Activated naive CD4-positive, alpha-beta T cell treated with anti-CD3 and anti-CD28 coated beads, Interleukin-2, amount 50 U/mL, for 72 hours (primary cell): ENCODE measurements at regions not wholly inside any gene's neighbourhood (a gene's known extent, or its start where the extent isn't known, plus 50 kb on each side); places are given as distances from the start of the nearest gene placed in this dataset.

ENCODE experiments used
- ATAC-seq, 2 donors: fragments of 150-1000 bp; cut with Tn5 transposase; 2 replicates each; pipeline ENCODE4 v1.10.0; 2021; ENCODE audit warnings: mild to moderate bottlenecking in 2 of 2, moderate library complexity in 2 of 2
- DNase-seq, 2 donors: peaks; one replicate each; pipeline ENCODE4 v3.0.0; 2021 to 2022; ENCODE audit warnings: low spot score in 2 of 2
- H3K27ac Mint-ChIP-seq, 2 donors: one replicate each; pipeline ENCODE4 v1.8.0; 2022; ENCODE audit warnings: mild to moderate bottlenecking in 2 of 2, mixed read lengths in 2 of 2
- H3K36me3 Mint-ChIP-seq, 2 donors: one replicate each; pipeline ENCODE4 v1.8.0; 2022; ENCODE audit warnings: mixed read lengths in 2 of 2
- H3K9me3 Mint-ChIP-seq, 2 donors: one replicate each; pipeline ENCODE4 v1.8.0; 2022; ENCODE audit warnings: mixed read lengths in 2 of 2

GRCh38 chr6:106889692-106890091 is 84.8 kb downstream of the CD24 start:
- DNase-seq (no peak), ATAC-seq (no peak)
- Mint-ChIP-seq H3K27ac (no peak overlapping the region), H3K9me3 (no peaks in the 10 kb centered on the region), H3K36me3 (no peaks in the 10 kb centered on the region)

GRCh38 chr6:106886922-106887797 is 87.4 kb downstream of the CD24 start:
- ATAC-seq (no peak), DNase-seq (no peak)
- Mint-ChIP-seq H3K27ac (no peak overlapping the region), H3K9me3 (no peaks in the 10 kb centered on the region), H3K36me3 (no peaks in the 10 kb centered on the region)

DNA sequence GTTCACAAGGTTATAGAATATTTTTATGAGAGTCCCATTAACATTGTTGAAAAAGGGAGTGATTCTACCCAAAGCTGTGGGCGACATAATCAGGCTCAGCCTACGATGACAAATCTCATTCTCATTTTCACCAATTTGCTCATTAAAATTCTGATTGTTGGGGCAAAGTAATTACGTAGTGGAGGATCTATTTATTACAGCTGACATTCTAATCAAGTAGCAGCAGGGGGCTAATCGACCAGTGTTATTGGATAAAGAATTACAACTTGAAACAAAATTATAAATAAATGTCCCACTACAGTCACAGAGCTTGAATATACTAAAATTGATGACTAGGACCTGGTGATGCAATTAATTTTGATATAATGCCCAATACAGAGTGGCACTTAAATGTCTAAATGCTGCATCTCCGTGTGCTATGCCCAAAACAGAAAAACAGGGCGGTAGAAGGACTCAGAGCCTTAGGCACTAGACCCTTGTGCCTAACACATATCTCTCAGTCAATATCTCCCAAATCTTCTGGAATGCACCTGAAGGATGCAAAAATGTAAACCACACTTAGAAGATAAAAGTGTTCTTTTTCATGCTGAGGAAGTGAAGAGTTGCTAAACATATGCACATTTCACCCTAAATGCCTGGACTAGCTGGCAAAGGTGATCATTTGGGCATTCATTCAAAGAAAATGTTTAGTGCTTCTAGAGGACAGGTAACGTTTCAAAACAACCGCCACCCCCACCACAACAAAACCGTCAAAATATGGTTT is 88.3 kb downstream of the CD24 start:
- H3K27ac Mint-ChIP-seq: no peak overlapping the region
- ATAC-seq: no peak
- DNase-seq: no peak
- no peaks in the 10 kb centered on the region for H3K9me3 Mint-ChIP-seq
- H3K36me3 Mint-ChIP-seq: no peaks in the 10 kb centered on the region

- no peak for ATAC-seq
- H3K9me3 Mint-ChIP-seq: no peaks in the 10 kb centered on the region
- no peak for DNase-seq
- no peak overlapping the region for H3K27ac Mint-ChIP-seq
- no peaks in the 10 kb centered on the region for H3K36me3 Mint-ChIP-seq
Observed at GRCh38 chr6:106885679-106886078, 88.8 kb downstream of the CD24 start.

DNA sequence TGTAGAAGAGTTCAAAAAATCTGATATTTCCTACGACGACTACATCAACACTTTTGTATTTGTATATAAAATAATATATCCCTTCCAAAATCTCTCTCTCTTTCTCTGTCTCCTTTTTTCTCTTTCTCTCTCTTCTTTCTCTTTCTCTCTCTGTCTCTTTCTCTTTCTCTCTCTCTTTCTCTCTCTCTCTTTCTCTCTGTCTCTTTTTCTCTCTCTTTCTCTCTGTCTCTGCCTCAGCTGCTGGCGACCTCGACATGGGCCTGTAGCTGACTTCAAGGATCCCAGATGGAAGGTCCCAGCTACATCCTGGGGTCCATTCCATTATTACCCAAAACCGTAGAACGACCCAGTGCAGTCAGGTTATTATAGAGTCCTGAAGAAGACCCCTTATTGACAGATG is 90.0 kb downstream of the CD24 start:
- H3K9me3 Mint-ChIP-seq: no peaks in the 10 kb centered on the region
- H3K36me3 Mint-ChIP-seq: no peaks in the 10 kb centered on the region
- DNase-seq: no peak
- H3K27ac Mint-ChIP-seq: no peak overlapping the region
- no peak for ATAC-seq

GRCh38 chr6:106883808-106884262 is 90.7 kb downstream of the CD24 start:
- ATAC-seq (no peak), DNase-seq (no peak)
- no peak overlapping the region for H3K27ac Mint-ChIP-seq
- H3K9me3 Mint-ChIP-seq: no peaks in the 10 kb centered on the region
- no peaks in the 10 kb centered on the region for H3K36me3 Mint-ChIP-seq

GRCh38 chr6:106882601-106883518 is 91.7 kb downstream of the CD24 start:
- H3K9me3 Mint-ChIP-seq: no peaks in the 10 kb centered on the region
- H3K27ac Mint-ChIP-seq: no peak overlapping the region
- ATAC-seq: no peak
- DNase-seq: no peak
- no peaks in the 10 kb centered on the region for H3K36me3 Mint-ChIP-seq

DNA sequence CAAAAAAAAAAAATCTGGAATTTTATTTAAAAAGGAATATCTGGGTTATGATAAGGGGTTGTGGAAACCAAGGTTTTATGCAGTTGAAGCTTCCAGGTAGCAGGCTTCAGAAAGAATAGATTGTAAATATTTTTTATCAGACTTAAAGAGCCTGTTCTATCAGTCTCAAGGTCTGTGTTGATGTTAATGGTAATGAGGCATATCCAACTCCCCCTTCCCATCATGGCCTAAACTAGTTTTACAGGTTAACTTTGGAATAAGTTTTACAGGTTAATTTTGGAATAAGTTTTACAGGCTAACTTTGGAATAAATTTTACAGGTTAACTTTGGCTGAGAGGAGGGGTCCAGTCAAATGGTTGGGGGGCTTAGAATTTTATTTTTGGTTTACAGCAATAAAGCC is 92.4 kb downstream of the CD24 start:
- Mint-ChIP-seq H3K36me3 (no peaks in the 10 kb centered on the region), H3K27ac (no peak overlapping the region), H3K9me3 (peaks cover 0 to under 1% of the 10 kb centered on the region in 2 donors)
- DNase-seq (no peak), ATAC-seq (no peak)

DNA sequence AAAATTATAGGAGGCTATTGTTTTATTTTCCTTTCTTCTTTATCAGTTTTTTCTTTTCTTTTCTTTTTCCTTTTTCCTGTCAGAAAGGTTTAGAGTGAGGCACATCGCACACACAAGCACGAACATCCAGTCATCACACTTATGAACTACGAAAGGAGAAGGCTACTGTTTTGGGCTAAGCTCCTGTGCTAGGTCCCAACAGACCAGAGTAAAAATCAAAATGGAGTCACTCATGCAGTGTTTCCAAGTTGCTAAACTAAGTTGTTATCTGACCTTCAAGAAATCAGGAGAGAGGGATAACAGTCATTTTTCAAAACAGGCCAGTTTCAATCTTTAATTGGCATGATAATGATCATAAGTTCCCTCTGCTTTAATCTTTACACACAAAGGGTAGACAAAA is 93.6 kb downstream of the CD24 start:
- DNase-seq (no peak), ATAC-seq (no peak)
- Mint-ChIP-seq H3K9me3 (peaks cover 0 to 6% of the 10 kb centered on the region in 2 donors), H3K36me3 (no peaks in the 10 kb centered on the region), H3K27ac (no peak overlapping the region)

- H3K9me3 Mint-ChIP-seq: peaks cover 0 to 6% of the 10 kb centered on the region in 2 donors
- no peak overlapping the region for H3K27ac Mint-ChIP-seq
- DNase-seq (no peak), ATAC-seq (no peak)
- H3K36me3 Mint-ChIP-seq: no peaks in the 10 kb centered on the region
Observed at GRCh38 chr6:106875782-106876321, 98.7 kb downstream of the CD24 start.

GRCh38 chr6:106874481-106874880 is 100.0 kb downstream of the CD24 start:
- ATAC-seq (no peak), DNase-seq (no peak)
- Mint-ChIP-seq H3K36me3 (no peaks in the 10 kb centered on the region), H3K9me3 (peaks cover 0 to 6% of the 10 kb centered on the region in 2 donors), H3K27ac (no peak overlapping the region)

DNA sequence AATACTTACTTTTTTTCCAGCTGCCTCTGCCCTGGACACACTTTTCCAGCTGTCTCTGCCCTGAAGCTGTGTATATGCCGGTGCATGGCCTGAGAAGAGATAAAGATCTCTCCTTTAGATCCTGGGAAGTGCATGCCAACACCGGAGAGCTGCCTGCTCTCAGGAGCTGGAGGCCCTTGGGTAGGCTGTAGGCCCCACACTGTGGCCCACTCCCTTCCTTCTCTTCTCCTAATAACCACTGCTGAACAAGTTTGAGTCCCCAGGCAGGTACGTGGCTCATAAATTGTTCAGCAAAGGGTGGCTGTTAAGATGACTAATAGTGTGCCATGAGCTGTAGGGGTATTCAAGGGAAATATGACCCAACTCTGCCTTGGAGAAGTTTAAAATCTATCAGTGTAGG is 102.5 kb downstream of the CD24 start:
- Mint-ChIP-seq H3K27ac (no peak overlapping the region), H3K36me3 (no peaks in the 10 kb centered on the region), H3K9me3 (peaks cover 0 to 5% of the 10 kb centered on the region in 2 donors)
- DNase-seq: no peak
- no peak for ATAC-seq

DNA sequence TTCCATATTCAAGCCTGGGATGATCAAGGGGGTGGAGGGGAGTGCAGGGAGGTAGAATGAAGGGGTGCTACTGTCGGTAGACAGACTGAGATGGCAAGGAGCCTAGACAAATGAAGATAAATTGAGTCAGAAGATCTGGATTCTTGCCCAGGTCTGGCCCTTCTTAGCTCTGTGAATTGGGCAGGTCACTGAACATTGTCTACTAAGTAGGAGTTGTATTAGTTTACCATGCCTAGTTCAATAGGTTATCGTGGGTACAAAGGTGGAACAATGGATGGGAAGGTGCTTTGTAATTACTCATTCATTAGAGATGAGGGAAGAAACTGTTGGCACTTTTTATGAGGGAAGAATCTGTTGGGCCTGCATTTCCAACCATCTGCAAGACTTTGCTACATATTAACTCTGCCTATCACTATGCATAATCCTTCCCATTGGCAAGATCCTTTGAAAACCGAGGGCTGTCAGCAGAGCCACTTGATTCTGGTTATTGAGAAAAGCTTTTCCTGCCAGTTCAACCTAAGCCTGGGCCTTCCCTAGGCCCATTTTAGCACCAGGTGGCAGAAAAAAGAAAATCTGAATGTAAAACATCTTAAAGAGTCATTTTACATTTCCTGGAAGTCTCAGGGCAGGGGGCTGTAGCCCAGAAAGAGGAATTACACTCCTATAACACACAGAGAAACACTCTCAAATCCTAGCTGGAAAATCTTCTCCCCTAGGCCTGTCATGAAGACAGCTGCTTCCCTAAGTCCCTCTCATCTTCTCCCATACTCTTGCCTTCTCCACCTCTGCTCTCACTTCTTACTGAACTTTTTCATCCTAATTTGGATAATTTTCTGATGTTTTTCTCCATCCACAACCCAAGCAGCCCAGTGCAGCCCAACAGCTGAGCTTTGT is 103.5 kb downstream of the CD24 start:
- H3K9me3 Mint-ChIP-seq: no peaks in the 10 kb centered on the region
- H3K27ac Mint-ChIP-seq: no peak overlapping the region
- H3K36me3 Mint-ChIP-seq: no peaks in the 10 kb centered on the region

GRCh38 chr6:106870069-106870468 is 104.5 kb downstream of the CD24 start:
- no peaks in the 10 kb centered on the region for H3K9me3 Mint-ChIP-seq
- ATAC-seq (no peak), DNase-seq (no peak)
- no peak overlapping the region for H3K27ac Mint-ChIP-seq
- H3K36me3 Mint-ChIP-seq: no peaks in the 10 kb centered on the region

More for the DNA sequence above, 103.5 kb downstream of the CD24 start:
- ATAC-seq (no peak), DNase-seq (no peak)

GRCh38 chr6:106869203-106869602 is 105.3 kb downstream of the CD24 start:
- no peak for ATAC-seq
- Mint-ChIP-seq H3K36me3 (no peaks in the 10 kb centered on the region), H3K9me3 (no peaks in the 10 kb centered on the region), H3K27ac (no peak overlapping the region)
- no peak for DNase-seq
